HG03066 (cell line): ENCODE measurements at regions not wholly inside any gene's neighbourhood (a gene's known extent, or its start where the extent isn't known, plus 50 kb on each side); places are given as distances from the start of the nearest gene placed in this dataset.

Experiments used
- ATAC-seq: cut with Tn5 transposase; IDR thresholded peaks from one replicate; pipeline ENCODE4 v1.9.1; 2021; ENCODE audit warnings: low read depth; ENCODE audit not compliant: unreplicated experiment

GRCh38 chr12:114779647-114780046, 95.7 kb upstream of the TBX3 start:
- no peak for ATAC-seq

DNA sequence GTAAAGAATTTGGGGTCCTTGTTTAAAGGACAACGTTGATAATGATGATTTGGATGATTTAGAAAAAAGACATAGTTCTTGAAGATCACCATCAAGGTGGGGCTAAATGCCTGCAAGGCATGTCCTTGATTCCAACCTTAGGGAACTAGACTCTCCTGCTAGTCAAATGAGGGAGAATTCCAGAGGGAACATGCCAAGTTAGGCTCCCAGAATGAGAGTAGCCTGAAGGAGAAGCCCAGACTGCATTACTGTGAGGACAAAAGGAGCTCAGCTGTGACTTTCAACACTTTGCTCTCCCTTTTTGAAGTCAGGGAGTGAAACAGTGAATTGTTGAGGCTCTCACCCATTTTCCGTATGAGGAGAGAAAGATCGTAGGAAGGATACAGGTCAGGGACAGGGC, 95.2 kb upstream of the TBX3 start:
- no peak for ATAC-seq

- no peak for ATAC-seq
Measured at GRCh38 chr12:114776731-114777442, 92.9 kb upstream of the TBX3 start.

DNA sequence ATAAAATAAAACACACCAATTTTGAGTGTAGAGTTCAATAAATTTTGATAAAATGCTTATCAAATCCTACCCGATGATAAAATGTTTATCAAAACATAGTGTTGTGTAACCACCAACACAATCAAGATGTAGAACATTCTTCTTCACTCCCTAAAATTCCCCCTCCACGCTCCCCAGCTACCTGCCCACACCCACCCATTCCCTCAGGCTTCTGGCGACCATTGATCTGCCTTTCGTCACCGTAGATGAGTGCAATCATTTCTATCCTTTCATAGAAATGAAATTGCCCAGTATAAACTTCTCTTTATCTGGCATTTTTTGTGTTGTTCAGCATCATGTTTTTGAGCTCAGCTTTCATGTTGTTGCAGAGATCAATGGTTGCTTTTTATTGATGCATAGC, 90.7 kb upstream of the TBX3 start:
- ATAC-seq: no peak

DNA sequence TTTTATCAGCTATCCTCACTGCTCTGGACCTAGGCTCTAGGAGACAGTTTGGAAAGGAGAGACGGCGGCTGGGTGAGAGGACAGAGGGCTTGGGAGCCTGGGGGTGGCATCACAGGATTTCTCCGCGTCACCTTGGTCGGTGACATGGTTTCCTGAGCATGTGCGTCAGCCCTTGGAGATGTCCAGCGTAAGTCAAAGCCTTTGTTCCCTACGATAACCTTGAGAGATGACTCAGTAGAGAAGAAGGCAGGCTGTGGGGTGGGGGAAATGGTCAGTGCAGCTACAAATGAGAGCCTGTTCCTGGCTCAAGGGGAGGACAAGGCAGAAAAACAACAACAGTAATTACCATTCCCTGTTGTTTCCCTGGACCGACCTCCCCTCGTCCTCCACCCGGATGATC, 90.2 kb upstream of the TBX3 start:
- ATAC-seq: no peak

GRCh38 chr12:114770323-114770722, 86.3 kb upstream of the TBX3 start:
- no peak for ATAC-seq

- ATAC-seq: no peak
Measured at GRCh38 chr12:114769634-114770033, 85.7 kb upstream of the TBX3 start.

DNA sequence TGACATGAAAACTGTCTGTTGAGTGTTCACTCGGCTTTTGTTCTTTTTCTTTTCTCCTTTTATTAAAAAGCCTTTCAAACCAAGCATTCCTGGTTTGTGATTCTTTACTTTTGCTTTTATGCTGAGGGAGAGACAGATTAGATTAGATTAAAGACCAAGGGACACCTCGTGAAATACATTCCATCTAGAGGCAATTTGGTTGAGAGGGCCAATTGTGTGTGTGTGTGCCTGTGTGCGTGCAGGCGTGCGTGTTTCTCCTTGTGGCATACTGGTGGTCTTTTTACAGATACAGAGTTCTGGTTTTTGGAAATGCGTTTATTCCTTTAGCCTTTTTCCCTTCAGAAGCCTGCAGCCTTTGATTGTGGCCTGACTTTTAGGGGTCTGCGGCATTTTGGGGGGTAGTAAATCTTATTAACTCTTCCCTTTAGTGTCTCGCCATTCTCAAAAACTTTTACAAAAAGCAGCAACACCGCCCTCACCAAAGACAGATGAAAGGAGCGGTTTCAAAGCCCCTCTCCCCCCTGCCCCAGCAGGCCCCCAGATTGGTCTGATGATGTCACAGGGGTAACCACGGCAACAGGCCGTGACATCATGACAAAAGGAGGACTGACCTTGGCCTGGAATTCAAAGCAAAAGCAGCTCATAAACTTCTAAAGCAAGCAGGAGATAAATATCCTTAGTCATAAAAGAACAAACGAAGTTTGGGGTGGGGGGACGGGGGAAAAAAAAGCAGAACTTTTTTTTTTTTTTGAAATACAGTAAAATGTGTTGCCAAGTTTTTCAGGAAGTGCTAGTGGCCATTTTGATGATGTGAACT, 84.1 kb upstream of the TBX3 start:
- no peak for ATAC-seq

- no peak for ATAC-seq
Measured at GRCh38 chr12:114767084-114767760, 83.2 kb upstream of the TBX3 start.

- no peak for ATAC-seq
Measured at GRCh38 chr12:114765960-114766691, 82.2 kb upstream of the TBX3 start.

DNA sequence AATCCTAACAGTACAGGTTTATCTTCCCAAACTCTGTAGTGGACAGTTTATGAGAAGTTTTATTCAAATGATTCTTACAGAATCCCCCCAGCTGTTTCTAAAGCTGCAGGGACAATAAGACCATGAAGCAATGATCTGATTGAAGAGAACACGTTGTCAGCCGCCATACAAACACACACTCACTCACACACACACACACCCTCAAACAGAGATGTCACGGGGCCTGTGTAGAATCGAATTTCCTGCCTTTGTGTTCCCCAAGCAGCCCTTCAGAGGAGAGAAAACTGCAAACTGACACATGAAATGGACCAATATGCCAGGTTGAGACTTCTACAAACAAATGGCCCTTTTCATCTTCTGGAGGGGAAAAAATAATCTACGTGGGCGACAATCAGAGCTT, 80.5 kb upstream of the TBX3 start:
- ATAC-seq: no peak

DNA sequence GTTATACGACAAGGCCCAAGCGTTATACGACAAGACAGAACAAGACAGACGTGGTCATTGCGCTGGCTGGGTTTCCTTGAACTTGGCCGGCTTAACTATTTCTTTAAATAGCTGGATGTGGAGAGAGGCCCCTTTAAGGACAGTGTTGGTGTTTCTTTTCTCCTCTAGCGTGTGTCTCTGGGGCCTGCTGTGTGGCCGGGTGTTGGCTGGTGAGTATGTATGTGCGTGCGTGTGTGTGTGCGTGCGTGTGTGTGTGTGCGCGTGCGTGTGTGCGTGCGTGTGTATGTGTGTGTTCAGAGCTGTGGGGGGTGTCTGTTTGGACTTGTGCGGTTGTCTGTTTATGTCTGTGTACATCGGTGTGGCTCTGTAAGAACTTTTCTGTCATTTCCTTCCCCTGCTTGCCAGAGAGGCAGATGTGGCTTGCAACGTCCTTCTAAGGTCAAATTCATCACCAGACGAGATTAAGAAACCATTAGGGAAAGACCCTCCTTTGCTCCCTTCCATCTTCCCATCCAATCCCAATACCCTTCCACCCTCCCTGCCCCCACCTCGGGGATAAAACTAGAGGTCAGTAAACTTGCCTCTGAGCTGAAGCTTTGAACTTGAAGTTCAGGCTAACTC, 78.6 kb upstream of the TBX3 start:
- ATAC-seq: no peak

DNA sequence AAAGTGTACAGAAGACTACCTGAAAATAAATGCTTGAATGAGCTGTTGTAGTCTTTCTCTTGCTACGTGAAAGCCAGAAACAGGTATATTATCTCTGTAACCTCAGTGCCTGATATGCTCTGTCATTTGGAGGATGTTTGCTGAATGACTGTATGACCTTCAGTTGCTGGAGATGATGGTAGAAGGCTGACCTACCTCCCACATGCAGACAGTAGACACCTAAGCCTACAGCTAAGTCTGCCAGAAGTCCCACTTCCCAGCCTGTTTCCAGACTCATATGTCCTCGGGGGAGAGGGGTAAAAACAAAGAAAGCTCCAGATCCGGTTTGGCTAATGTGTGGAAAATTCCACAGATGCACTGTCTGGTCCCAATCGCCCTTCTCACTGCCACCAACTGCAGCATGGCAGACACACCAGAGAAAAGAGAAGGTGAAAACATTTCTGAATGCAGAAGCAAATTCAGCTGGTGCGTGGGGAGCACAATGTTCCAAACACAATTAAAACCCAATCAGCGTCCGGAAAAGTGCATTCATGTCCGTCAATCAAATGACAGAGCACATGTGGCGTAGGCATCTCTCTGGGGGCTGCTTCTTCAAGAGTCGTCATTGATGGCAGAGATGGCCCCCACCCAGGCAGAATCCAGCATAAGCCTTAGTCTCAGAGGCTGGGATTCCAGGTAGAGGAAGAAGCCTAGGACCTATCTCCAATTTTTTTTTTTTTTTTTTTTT, 76.3 kb upstream of the TBX3 start:
- ATAC-seq: no peak

GRCh38 chr12:114759635-114760034, 75.7 kb upstream of the TBX3 start:
- ATAC-seq: no peak

GRCh38 chr12:114757684-114758325, 73.8 kb upstream of the TBX3 start:
- no peak for ATAC-seq

DNA sequence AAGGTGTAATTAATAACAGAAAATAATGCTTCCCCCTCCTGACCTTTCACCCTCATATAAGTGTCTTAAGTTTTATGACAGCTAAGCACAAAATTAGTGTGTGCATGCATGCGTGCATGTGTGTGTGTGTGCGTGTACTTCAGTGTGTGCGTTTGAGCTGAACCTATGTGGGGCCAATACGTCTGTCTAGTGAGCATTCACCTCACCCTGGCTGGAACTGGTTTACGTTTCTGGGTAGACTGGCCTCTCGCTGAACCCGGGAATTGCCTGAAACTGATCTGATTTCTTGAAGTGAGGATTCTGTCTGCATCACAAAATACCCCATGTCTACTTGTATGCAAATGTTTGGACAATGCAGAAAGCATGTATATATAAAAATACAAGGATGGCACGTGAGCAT, 68.2 kb upstream of the TBX3 start:
- no peak for ATAC-seq

GRCh38 chr12:114751712-114752111, 67.7 kb upstream of the TBX3 start:
- no peak for ATAC-seq

DNA sequence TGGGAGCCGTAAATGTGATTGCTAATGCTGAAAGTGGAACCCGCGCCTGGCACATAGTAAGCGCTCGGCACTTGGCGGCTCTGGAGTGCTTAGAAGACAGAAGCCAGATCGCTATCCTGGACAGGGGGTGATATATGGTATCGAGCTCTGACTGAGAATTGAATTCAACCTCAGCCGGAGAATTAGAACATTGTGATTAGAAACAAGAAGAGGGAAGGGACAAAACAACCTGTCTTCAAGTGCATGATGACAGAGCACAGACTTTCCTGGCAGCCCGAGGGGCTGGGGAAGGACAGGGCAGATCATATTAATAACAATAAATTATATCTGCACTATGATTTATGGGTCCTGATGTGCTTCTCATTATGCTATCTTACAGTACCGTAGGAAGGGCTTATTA, 66.9 kb upstream of the TBX3 start:
- ATAC-seq: no peak

- ATAC-seq: no peak
Measured at GRCh38 chr12:114749065-114749464, 65.1 kb upstream of the TBX3 start.
